Suppressor macrophage (primary cell): ENCODE measurements at regions not wholly inside any gene's neighbourhood (a gene's known extent, or its start where the extent isn't known, plus 50 kb on each side); places are given as distances from the start of the nearest gene placed in this dataset.

ENCODE experiments used
- DNase-seq, 4 experiments: peaks; one replicate each; pipeline ENCODE4 v3.0.0-alpha.2; 2020 to 2022

GRCh38 chr12:70157099-70157498 lies 86.1 kb upstream of the CNOT2 start:
- DNase-seq = no peak

DNA sequence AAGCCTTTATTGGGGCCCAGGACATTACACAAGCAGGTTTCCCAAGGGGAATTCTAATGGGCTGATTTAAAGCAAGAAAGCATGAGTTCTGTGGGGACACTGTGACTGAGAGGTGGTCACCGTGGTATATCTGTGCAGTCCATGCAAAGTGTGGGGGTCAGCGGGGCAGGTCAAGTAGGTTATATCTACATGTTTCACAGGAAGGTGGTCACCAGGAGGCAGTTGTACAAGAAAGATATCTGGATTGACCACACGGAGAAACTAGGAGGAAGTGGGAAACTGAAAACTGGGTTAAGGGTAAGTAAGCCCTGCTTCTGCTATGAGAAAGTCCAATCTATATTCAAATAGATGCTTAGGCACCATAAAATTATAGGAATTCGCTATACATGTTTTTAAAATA lies 77.8 kb upstream of the CNOT2 start:
- peak in 2 of 4 experiments; percentile 4 to 9 for DNase-seq

- no peak for DNase-seq
These were observed 66.9 kb upstream of the CNOT2 start for GRCh38 chr12:70176290-70176689.

DNA sequence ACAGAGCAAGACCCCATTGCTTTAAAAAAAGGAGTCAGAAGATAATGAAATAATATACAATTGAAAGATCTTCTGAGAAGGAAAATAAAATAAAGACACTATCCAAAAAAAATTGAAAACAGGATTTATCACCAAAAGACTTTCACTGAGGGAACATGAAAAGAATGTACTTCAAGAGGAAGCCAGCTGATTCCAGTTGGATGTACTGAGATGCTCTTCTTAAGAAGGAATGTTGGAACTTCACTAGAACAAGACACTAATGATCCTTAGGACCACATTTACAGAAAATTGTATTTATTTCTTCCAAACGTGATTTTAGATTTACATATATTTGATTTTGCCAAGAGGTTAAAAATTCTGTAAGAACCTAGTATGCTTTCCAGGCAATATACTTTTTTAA lies 65.6 kb upstream of the CNOT2 start:
- DNase-seq = no peak

- no peak for DNase-seq
These were observed 65.2 kb upstream of the CNOT2 start for GRCh38 chr12:70178038-70178437.

- no peak for DNase-seq
These were observed 63.1 kb upstream of the CNOT2 start for GRCh38 chr12:70180130-70180529.

GRCh38 chr12:70185301-70185700 lies 57.9 kb upstream of the CNOT2 start:
- no peak for DNase-seq

DNA sequence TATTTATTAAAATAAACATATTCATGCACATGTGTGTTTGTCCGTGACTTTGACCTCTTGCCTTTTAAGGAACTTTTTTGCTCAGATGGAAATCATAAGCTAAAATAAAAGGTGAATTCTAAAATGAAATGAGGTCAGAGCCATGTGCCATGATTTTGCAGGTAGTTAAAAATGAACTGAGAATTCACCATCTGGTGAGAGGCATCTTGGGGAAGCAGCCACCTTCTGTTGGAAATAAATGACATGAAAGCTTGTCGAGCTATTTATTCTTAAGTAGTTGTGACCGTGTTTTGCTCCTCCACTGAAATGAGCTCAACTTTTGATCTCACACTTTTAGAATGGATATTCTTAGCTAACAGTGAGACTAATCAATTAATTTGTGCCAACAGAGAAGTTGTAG lies 56.8 kb upstream of the CNOT2 start:
- no peak for DNase-seq

- DNase-seq = no peak
These were observed 52.8 kb upstream of the CNOT2 start for GRCh38 chr12:70190262-70191010.
